GM12878 (cell line): ENCODE measurements at regions not wholly inside any gene's neighbourhood (a gene's known extent, or its start where the extent isn't known, plus 50 kb on each side); places are given as distances from the start of the nearest gene placed in this dataset.

Experiments used
- ATAC-seq: fragments of 200-7000 bp; cut with Tn5 transposase; 3 replicates; pipeline ENCODE4 v1.9.1; 2020; ENCODE audit warnings: mild to moderate bottlenecking, moderate library complexity
- BruUV-seq: library from RNA; stranded (reverse); fragments of 400-500 nt; replicated peaks from 2 replicates; lab custom pipeline; 2021; lab: Mats Ljungman, UMichigan
- CTCF ChIA-PET: fragments of 300-600 bp; sonication (Branson Sonifier 250); formaldehyde crosslinking; extraction: SDS; loops from one replicate; lab custom pipeline; 2021; ENCODE audit warnings: inconsistent platforms; lab: Yijun Ruan, JAX
- POLR2A ChIA-PET: fragments of 350-600 bp; formaldehyde crosslinking; extraction: SDS; loops from one replicate; lab custom pipeline; 2021; ENCODE audit warnings: inconsistent platforms; lab: Charles Lee
- RAD21 ChIA-PET: fragments of 300-600 bp; sonication (Branson Sonifier 250); formaldehyde crosslinking; loops from one replicate; lab custom pipeline; 2023; ENCODE audit warnings: antibody characterized with exemption; ENCODE audit not compliant: unreplicated experiment; lab: Charles Lee
- SMC1A ChIA-PET: fragments of 300-600 bp; sonication (Branson Sonifier 250); formaldehyde crosslinking; loops from one replicate; lab custom pipeline; 2023; ENCODE audit not compliant: unreplicated experiment, uncharacterized antibody; lab: Charles Lee
- DNase-seq: peaks from one replicate; pipeline ENCODE4 v3.0.0-alpha.2; 2011; ENCODE audit warnings: low read depth, low spot score
- FAIRE-seq: peaks from 3 replicates; lab custom pipeline; 2011; peaks lifted over from hg19 to GRCh38; lab: Jason Lieb, UNC
- H2AFZ ChIP-seq: 2 replicates; pipeline ENCODE4 v1.6.0; 2011; ENCODE audit warnings: low read depth, low read length, control low read depth; ENCODE audit not compliant: control insufficient read depth
- H3K27ac ChIP-seq: 2 replicates; pipeline ENCODE4 v1.5.1; 2011; ENCODE audit warnings: control low read depth; ENCODE audit not compliant: control insufficient read depth, insufficient read depth
- H3K27me3 ChIP-seq, 2 experiments: replicated peaks in 1 of 2; 2 replicates each; pipeline versions ENCODE4 v1.6.0 to v1.6.1; 2011; ENCODE audit warnings: low read length in 1 of 2; ENCODE audit not compliant: control insufficient read depth in 2 of 2, insufficient read depth in 2 of 2
- H3K36me3 ChIP-seq, 2 experiments: 2 replicates each; pipeline ENCODE4 v1.5.1; 2011; ENCODE audit warnings: low read length in 1 of 2; ENCODE audit not compliant: control insufficient read depth in 2 of 2, insufficient read depth in 2 of 2
- H3K4me1 ChIP-seq: 2 replicates; pipeline ENCODE4 v1.6.1; 2011; ENCODE audit warnings: mild to moderate bottlenecking, low read length, moderate library complexity, mixed read lengths; ENCODE audit not compliant: control insufficient read depth, insufficient read depth
- H3K4me2 ChIP-seq: 2 replicates; pipeline ENCODE4 v1.6.0; 2011; ENCODE audit warnings: control low read depth; ENCODE audit not compliant: control insufficient read depth, insufficient read depth
- H3K4me3 ChIP-seq: fragments of 200-600 bp; sonication (generic); 2 replicates; pipeline ENCODE4 v1.5.1; 2016
- H3K79me2 ChIP-seq: 2 replicates; pipeline ENCODE4 v1.6.0; 2011; ENCODE audit warnings: low read length; ENCODE audit not compliant: control insufficient read depth, insufficient read depth
- H3K9ac ChIP-seq: 2 replicates; pipeline ENCODE4 v1.8.0; 2011; ENCODE audit warnings: low read length, control low read depth, mixed read lengths; ENCODE audit not compliant: control insufficient read depth, insufficient read depth
- H3K9me3 ChIP-seq: replicated peaks from 3 replicates; pipeline ENCODE4 v1.5.1; 2011; ENCODE audit warnings: mild to moderate bottlenecking, low read length; ENCODE audit not compliant: control insufficient read depth, insufficient read depth
- H4K20me1 ChIP-seq: 2 replicates; pipeline ENCODE4 v1.6.0; 2011; ENCODE audit not compliant: control insufficient read depth, insufficient read depth
- ATF3 ChIP-seq: IDR thresholded peaks from 2 replicates; pipeline ENCODE4 v1.6.1; 2011; ENCODE audit warnings: low read depth, mild to moderate bottlenecking, low read length, moderate library complexity, borderline replicate concordance; ENCODE audit errors: extremely low read depth
- E2F4 ChIP-seq: IDR thresholded peaks from 2 replicates; pipeline ENCODE4 v1.6.1; 2012; ENCODE audit warnings: low read depth, low read length, improper control_type of control experiment
- ETV6 ChIP-seq, 2 experiments: fragments of 450-650 bp in 1 of 2; IDR thresholded peaks in 1 of 2; conservative IDR thresholded peaks in 1 of 2; 2 replicates each; pipeline ENCODE4 v1.6.1; 2014; ENCODE audit warnings: antibody characterized with exemption in 1 of 2, borderline replicate concordance in 1 of 2, low read depth in 1 of 2, mild to moderate bottlenecking in 1 of 2, moderate library complexity in 1 of 2
- KAT2A ChIP-seq: conservative IDR thresholded peaks from 2 replicates; pipeline ENCODE4 v1.6.1; 2011; ENCODE audit warnings: low read depth, low read length; ENCODE audit not compliant: control insufficient read depth
- MXI1 ChIP-seq: fragments of 150-350 bp; IDR thresholded peaks from 2 replicates; pipeline ENCODE4 v1.6.1; 2011; ENCODE audit warnings: low read depth, mild to moderate bottlenecking, inconsistent platforms, low read length, improper control_type of control experiment
- NFIC ChIP-seq: IDR thresholded peaks from 2 replicates; pipeline ENCODE4 v1.6.1; 2012; ENCODE audit warnings: low read depth, mild to moderate bottlenecking, inconsistent platforms, low read length, moderate library complexity
- PBX3 ChIP-seq: IDR thresholded peaks from 2 replicates; pipeline ENCODE4 v1.6.1; 2011; ENCODE audit warnings: mild to moderate bottlenecking, low read depth, low read length, moderate library complexity; ENCODE audit not compliant: insufficient replicate concordance
- RELA ChIP-seq: fragments of 450-650 bp; IDR thresholded peaks from 2 replicates; pipeline ENCODE4 v1.8.0; 2014; ENCODE audit warnings: borderline replicate concordance; ENCODE audit not compliant: partially characterized antibody
- RUNX3 ChIP-seq: IDR thresholded peaks from 2 replicates; pipeline ENCODE4 v1.6.1; 2012; ENCODE audit warnings: low read length, inconsistent platforms
- SREBF2 ChIP-seq: IDR thresholded peaks from 2 replicates; pipeline ENCODE4 v1.6.1; 2012; ENCODE audit warnings: mild to moderate bottlenecking, low read length
- SUZ12 ChIP-seq: fragments of 200-600 bp; sonication (generic); IDR thresholded peaks from one replicate; pipeline ENCODE4 v1.6.1; 2018; ENCODE audit warnings: antibody characterized with exemption, mild to moderate bottlenecking; ENCODE audit not compliant: unreplicated experiment
- TCF12 ChIP-seq: IDR thresholded peaks from 2 replicates; pipeline ENCODE4 v1.6.1; 2011; ENCODE audit warnings: low read depth, mild to moderate bottlenecking, low read length
- ZNF207 ChIP-seq: fragments of 450-650 bp; IDR thresholded peaks from 2 replicates; pipeline ENCODE4 v1.6.1; 2014; ENCODE audit warnings: antibody characterized with exemption, mild to moderate bottlenecking, borderline replicate concordance
- ZZZ3 ChIP-seq: IDR thresholded peaks from 2 replicates; pipeline ENCODE4 v1.6.1; 2011; ENCODE audit warnings: low read depth; ENCODE audit not compliant: control insufficient read depth, insufficient read length
- WGBS: methylation state at CpG from one replicate; pipeline ENCODE4 v1.1.6; 2016; ENCODE audit warnings: low lambda C conversion rate; ENCODE audit not compliant: insufficient replicate concordance, insufficient coverage; ENCODE audit errors: missing lambda C conversion rate; 5-methylcytosine and 5-hydroxymethylcytosine counted together
- in situ Hi-C: fragments of 300-500 bp; cut with MboI; formaldehyde crosslinking; loops from 9 replicates; pipeline ENCODE4 v1.14.3; 2018; ENCODE audit warnings: mixed read lengths
- intact Hi-C: fragments of 100-400 bp; cut with micrococcal nuclease; formaldehyde crosslinking; loops from one replicate; pipeline ENCODE4 v1.14.2; 2022; ENCODE audit not compliant: unreplicated experiment
- TF ChIP-seq, protein P1 (sequence below): IDR thresholded peaks from 2 replicates; pipeline ENCODE4 v1.6.1; 2012; ENCODE audit warnings: low read depth, low read length, improper control_type of control experiment
- TF ChIP-seq, protein P2 (sequence below): fragments of 450-650 bp; formaldehyde crosslinking; IDR thresholded peaks from 2 replicates; pipeline ENCODE4 v1.4.0; 2022; ENCODE audit warnings: mild to moderate bottlenecking, moderate library complexity

GRCh38 chr10:3692387-3692999 lies 92.5 kb downstream of the KLF6 start:
- FAIRE-seq (no peak), DNase-seq (no peak), ATAC-seq (no peak)
- no peaks in the 10 kb centered on the region for H3K9me3 ChIP-seq
- SMC1A ChIA-PET = interaction anchor here (1.8 kb wide), 1 partner anchor 528 kb away, joined by 3 read pairs; no protein-coding TSS in a partner anchor
- BruUV-seq = no TSS peak
- no peaks in the 10 kb centered on the region for H3K4me1 ChIP-seq
- no peaks in the 10 kb centered on the region for H4K20me1 ChIP-seq
- POLR2A ChIA-PET = interaction anchor here (0.7 kb wide), 1 partner anchor 15 kb away, joined by 3 read pairs; no protein-coding TSS in a partner anchor
- RAD21 ChIA-PET = no interaction called here
- no peaks in the 10 kb centered on the region for H3K79me2 ChIP-seq
- CTCF ChIA-PET = no interaction called here
- WGBS = 52% methylated on average over 7 of the region's 7 CpGs
- H3K4me2 ChIP-seq = no peak overlapping the region
- TF ChIP-seq ATF3 (no peak), SREBF2 (no peak), ZZZ3 (no peak), RELA (no peak), KAT2A (no peak), TCF12 (no peak), ZNF207 (no peak), E2F4 (no peak), SUZ12 (no peak), NFIC (no peak), ETV6 (conservative IDR thresholded peaks at IDR 0.05 in 1 of 2, IDR thresholded peaks at IDR 0.05 in 1 of 2; ENCODE audit: borderline replicate concordance in 1 of 2, low read depth in 1 of 2) (no peak), MXI1 (no peak), RUNX3 (no peak), PBX3 (no peak)
- TF ChIP-seq, protein P1, sequence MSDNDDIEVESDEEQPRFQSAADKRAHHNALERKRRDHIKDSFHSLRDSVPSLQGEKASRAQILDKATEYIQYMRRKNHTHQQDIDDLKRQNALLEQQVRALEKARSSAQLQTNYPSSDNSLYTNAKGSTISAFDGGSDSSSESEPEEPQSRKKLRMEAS = no peak
- TF ChIP-seq, protein P2, sequence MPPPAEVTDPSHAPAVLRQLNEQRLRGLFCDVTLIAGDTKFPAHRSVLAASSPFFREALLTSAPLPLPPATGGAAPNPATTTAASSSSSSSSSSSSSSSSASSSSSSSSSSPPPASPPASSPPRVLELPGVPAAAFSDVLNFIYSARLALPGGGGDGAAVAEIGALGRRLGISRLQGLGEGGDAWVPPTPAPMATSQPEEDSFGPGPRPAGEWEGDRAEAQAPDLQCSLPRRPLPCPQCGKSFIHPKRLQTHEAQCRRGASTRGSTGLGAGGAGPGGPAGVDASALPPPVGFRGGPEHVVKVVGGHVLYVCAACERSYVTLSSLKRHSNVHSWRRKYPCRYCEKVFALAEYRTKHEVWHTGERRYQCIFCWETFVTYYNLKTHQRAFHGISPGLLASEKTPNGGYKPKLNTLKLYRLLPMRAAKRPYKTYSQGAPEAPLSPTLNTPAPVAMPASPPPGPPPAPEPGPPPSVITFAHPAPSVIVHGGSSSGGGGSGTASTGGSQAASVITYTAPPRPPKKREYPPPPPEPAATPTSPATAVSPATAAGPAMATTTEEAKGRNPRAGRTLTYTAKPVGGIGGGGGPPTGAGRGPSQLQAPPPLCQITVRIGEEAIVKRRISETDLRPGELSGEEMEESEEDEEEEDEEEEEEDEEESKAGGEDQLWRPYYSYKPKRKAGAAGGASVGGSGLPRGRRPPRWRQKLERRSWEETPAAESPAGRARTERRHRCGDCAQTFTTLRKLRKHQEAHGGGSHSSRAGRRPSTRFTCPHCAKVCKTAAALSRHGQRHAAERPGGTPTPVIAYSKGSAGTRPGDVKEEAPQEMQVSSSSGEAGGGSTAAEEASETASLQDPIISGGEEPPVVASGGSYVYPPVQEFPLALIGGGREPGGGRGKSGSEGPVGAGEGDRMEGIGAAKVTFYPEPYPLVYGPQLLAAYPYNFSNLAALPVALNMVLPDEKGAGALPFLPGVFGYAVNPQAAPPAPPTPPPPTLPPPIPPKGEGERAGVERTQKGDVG (CRISPR knock-in tag) = no peak
- no peak overlapping the region for H3K27ac ChIP-seq
- peaks cover 0 to 1% of the 10 kb centered on the region in 2 experiments; a peak in 2 of 4 replicates for H3K27me3 ChIP-seq
- intact Hi-C loops (no loop called here), in situ Hi-C loops (no loop called here)
- no peak overlapping the region for H3K4me3 ChIP-seq
- no peaks in the 10 kb centered on the region for H3K36me3 ChIP-seq
- H2AFZ ChIP-seq = no peak overlapping the region
- H3K9ac ChIP-seq = no peak overlapping the region
